Stimulated activated CD4-positive, alpha-beta T cell treated with anti-CD3 and anti-CD28 coated beads, Interleukin-4, amount 100 ng/mL, for 1 hour (primary cell): ENCODE measurements at regions not wholly inside any gene's neighbourhood (a gene's known extent, or its start where the extent isn't known, plus 50 kb on each side); places are given as distances from the start of the nearest gene placed in this dataset.

ENCODE experiments used
- DNase-seq: peaks from one replicate; pipeline ENCODE4 v3.0.0-alpha.2; 2020

DNA sequence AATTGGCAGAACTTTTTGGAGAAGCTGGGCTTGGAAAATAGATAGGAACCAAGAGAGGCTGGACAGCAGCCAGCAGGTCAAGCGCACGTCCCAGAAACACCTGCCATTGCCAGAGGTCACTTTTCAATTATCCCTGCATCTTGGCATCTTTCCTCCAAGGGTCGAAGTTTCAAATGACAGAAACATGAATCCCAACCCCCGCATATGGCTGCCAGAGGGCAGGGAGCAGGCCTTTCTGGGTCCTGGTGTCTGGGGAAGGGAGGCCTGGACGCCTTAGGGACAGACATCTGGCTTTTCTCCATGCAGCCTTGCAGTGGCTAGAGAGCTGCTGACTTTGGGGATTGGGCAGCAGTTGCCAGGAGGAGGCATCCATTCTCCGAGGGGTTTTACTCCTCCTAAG is 164.5 kb upstream of the TPM1 start:
- DNase-seq = no peak

DNA sequence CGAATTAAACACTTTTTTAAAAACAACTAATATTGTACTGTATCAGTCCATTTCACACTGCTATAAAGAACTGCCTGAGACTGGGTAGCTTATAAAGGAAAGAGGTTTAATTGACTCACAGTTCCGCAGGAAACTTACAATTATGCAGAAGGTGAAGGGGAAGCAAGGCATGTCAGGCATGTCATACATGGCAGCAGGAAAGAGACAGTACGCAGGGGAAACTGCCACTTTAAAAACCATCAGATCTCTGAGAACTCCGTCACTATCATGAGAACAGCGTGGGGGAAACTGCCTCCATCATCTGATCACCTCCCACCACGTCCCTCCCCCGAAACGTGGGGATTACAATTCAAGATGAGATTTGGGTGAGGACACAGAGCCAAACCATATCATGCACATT is 162.8 kb upstream of the TPM1 start:
- no peak for DNase-seq

DNA sequence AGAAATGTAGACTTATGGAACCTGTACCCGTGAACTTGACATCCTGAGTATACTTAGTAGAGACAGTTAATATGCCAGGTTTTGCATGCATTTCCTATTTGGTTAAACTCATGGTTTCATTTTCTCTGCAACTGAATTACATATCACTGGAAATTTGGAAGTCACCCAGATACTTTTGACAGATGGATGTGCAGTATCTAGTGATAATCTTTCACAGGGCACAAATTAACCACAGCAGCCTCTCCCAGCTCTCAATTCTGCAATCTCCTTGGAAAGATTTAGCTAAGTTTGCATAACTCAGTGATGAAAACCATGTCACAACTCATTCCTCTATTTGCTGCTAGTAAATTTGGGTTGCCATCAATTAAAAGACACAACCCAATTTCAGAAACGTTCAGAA is 162.3 kb upstream of the TPM1 start:
- no peak for DNase-seq

DNA sequence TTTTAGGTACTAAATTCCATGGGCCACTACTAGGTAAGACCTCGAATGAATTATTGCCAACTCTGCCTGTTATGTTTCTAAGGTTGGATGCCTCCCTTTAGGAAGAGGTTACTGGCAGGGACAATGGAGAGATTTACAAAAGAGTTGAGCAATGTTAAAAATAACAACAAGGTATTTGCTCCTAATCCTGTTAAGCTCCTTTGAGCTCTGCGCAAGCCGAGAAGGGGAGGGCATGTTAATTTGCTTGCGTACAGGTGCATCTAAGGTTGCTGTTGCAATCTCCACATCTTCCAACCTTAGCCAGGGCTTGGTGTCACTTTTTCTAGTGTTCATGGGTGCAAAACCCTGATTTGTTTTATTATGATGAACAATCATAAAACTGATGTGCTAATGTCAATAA is 161.5 kb upstream of the TPM1 start:
- DNase-seq = no peak

DNA sequence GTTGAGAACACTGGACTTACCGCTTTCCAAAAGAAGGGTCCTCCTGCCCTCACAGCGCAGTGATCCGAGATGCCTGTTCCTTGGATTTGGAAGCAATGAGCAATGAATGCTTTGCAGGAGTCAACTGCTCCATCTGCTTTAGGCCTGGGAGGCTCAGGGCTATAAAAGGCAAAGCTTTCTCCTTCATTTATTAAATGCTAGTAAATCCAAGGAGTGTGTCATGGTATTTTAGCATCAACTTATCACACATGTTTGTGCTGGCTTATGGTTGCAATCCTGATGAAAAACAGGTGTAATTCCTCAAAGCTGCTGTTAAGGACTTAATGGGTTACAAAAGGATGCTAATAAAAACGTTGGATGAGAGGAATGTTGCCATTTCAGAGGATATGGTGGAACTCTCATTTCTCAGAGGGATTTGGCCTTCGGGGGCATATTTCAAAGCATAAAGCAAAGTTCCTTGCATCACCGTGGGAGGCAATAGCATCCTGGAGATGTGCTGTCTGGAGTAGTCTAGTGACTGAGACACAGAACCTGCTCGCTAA is 158.5 kb upstream of the TPM1 start:
- DNase-seq = no peak

DNA sequence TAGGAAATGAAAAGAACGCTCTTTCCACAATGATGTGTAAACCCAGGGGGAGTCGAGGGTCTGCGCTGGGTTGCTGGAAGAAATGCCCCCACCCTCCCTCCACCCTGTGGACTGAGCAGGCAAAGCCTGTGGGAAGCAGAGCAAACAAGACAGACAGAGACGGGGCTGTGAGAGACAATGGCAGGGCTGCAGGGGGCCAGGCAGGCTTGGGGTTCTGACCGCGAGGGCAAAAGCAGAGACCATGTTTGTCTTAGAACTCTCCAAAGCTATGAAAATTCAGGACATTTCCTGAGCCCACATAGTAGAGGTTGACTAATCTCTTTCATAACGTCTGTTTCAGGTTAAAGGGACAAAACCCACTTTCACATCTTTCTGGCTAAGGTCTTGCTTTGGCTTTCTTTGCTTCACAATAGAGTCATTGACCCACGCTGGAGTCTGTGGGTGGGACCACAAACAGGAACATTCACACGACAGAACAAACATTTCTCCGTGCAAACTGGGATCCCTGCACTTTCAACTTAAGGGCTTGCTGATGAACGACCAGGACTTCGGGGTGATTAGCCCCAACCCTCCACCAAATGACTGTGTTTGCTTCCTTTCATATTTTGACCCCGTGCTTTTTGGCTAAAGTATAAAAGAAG is 156.0 kb upstream of the TPM1 start:
- no peak for DNase-seq

DNA sequence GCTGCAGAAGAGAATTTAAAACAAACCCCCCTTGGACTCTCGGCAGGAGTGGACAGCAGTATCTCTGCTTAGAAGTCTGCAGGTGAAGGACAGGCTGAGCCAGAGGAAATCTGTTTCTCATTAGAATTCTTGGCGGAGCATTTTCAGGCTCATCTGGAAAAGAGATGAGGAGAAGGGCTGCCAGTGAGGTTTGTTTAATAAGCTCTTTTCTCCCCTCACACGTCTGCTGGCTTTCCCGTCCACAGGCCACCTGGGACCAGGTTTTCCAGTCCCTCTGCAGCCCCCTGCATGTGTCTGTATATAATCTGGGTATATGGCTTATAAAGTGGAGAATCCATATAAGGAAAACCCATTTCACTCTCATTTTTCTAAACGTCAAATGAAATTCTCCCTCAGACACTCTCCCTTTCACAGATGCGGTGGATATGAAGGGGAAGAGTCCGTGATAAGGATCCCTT is 155.4 kb upstream of the TPM1 start:
- no peak for DNase-seq

DNA sequence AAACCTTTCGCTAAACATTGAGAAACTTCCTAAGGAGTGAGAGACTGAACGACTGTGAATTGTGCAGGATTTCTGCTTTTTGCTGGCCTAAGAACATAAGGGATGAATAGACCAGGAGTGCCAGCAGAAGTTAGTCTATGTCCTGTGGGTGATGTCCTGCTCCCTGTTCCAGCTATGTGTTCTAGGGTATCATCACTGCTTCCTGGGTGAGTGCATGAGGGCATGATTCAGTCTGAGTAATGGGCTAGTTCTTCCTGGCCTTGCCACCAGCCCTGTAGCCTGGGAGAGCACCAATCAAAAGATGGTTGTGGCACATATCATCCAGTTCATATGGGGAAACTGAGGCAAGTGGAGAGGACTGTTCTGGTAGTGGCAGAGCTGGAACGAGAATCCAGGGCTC is 153.9 kb upstream of the TPM1 start:
- no peak for DNase-seq

DNA sequence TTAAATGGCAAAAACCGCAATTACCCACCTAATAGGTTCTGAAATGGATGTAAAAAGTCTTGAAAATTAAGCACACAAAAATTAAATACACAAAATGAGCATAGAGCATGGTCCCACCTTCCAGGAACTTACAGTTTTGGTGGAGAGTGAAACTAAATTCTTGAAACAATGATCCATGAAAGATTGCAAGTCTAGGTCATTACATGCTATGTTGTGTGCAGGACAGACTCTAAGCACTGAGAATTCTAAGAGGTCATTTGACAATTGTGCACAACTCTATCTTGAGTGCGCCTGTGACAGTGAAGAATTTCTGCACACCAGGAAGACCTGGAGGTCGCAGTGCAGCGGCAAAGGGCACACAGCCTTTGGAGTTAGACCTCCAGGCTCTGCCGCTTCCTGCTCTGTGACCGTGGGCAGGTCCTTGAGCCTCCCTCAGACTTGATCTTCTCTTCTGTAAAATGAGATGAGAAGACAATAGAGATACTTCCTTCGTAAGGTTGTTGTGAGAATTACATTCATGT is 153.3 kb upstream of the TPM1 start:
- DNase-seq = no peak

DNA sequence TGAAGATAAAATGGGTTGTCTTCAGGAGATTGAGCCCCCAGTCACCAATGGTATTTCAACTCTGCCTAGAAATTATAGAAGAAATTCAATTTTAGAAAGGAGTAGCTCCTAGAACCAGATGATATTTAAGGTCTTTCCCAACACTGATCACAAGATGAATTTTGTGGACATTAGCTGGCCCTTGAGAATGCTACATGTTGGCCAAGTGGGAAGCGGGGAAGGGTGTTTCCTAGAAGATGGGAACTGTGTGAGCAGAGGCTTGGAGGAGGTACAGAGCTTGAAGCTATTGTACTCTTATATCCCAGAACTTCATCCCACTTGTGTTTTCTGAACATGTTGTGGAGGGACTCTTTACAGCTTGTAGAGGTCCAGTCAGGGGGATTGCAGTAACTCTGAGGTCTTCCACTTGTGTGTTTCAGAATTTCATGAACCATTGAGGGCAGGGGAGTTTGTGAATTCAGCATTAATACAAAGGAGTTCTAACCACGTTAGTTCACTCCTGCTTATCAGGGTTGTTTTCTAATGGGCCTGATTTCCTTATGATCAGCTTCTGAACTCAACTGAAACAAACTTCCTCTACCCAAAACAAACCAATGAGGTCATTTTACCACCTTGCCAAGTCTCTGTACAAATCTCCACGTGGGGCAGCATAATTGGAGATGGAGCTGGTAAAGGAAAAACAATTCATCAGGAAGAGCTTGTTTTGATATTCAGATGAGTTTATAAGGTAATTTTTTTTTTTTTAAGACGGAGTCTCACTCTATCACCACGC is 152.6 kb upstream of the TPM1 start:
- no peak for DNase-seq

DNA sequence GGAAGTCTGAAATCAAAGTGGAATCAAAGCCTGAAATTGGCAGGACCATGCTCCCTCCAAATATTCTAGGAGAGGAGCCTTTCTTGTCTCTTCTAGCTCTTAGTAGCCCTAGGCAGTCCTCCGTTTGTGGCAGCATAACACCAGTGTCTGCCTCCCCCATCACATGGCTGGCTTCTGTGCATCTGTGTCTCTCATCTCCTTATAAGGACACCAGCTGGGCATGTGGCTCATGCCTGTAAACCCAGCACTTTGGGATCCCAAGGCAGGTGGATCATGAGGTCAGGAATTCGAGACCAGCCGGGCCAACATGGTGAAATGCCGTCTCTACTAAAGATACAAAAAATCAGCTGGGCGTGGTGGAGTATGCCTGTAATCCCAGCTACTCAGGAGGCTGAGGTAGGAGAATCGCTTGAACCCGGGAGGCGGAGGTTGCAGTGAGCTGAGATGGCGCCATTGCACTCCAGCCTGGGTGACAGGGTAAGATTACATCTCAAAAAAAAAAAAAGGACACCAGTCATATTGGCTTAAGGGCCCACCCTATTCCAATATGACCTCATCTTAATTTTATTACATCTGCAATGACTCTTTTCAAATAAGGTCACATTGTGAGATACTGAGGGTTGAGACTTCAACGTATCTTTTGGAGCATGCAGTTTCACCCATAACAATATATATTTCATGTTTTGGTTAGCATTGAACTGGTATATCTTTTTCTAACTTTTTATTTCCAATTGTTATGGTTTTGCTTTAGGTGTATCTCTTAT is 148.0 kb upstream of the TPM1 start:
- no peak for DNase-seq

DNA sequence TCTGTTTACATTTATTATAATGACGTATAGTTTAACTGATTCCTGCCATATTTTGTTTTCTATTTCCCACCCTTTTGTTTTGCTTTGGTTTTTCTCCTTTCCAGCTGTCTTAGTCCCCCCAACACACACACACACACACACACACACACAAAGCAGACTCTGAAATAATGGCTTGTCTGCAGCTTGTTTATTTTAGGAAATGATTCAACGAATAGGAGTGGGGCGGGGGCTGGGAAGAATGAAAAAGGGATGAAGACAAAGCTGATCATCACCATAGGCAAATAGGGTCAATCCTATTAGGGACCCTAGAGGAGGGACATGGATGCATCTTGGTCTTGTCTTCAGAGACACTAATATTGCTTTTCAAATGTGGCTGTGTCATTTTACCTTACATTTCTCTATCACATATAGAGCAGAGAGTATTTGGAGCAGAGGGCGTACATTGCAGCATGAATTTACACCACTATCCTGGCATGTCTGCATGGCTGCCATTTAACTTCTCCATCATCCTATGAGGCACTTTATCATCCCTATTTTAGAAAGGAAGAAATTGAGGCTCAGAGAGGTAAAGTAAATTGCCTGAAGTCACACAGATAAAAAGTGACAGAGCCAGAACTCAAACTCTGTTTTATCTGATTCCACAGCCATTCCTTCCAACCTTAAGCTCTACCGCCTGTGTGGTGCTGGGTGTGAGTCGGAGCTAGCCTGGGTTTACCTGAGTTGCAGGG is 147.2 kb upstream of the TPM1 start:
- no peak for DNase-seq

DNA sequence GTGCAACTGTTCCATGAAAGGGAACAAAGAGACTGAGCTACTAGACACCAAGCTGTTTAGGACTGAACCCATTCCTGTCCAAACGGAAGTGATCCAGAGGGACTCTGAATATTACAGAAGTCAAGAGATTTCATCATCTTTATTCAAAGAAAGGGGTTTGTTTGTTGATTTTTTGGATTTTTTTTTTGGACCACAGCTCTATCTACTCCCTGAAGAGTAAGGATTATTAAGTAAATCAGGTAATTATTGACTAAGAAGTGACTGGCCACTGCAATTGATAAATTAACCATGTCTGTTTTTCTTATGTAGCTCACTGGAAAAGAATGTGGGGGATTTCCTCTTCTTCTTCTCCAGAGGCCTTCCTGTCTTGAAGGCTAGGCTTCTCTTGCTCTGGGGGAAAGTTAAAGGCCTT is 146.6 kb upstream of the TPM1 start:
- no peak for DNase-seq

DNA sequence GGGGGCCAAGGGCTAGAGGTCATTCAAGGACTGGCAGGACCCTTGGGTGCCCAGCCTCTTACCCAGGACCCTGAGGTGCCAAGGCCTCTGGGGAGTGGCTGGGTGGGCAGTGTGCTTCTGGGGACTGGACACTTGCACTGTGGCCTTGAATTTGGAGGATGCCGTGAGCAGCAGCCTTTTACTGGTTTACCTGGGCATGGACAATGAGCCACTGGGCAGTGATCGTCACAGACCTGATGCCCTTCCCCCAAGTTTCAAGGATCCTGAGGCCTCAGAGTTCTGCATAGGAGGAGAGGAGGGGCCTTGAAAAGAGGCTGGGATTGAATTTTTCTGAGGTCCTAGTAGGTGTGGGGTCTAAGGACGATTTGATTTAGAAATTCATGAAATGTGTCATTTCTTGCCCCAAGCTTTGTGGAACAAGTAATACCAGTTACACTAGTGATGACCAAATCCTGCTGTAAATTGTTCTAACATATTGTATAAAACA is 146.1 kb upstream of the TPM1 start:
- DNase-seq = no peak

DNA sequence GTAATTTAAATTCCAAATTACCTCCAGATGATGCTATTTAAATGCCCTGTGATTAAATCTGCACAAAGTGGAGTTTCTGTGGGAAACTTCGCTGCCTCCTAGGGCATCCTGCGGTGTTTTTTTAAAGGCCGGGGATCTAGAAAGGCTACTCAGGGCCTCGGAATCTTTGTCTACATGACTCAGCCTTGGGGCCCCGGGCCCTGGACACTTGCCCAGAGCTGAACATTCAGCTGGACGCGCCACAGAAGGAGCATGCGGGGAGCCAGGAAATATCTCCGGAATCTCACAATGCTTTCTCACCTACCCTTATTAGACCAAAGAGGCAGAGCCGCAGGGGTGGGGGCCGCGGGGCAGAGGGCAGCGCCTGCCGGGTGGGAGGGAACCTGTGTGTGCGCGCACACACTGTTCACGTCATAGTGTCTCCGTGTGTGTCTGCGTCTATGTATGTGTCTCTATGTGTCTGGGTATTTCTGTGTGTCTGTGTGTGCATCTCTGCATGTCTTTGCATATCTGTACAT is 145.5 kb upstream of the TPM1 start:
- no peak for DNase-seq

DNA sequence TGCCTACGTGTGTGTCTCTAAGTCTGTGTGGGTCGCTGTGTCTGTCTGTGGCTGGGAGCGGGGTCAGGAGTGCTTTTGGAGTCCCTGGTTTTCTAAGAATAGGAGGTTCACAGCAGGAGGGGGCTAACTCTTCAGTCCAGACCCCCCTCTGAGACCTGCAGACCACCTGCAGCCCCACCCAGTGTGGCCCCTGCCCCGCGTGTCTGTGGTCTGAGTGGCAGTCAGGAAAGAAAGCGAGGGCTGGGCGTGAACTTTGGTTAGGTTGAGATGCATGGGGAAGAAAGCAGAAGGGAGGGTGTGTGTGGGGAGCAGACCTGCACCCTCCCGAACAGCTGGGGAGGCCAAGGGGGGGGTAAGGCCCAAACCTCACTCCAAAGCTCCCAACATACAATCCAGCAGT is 144.9 kb upstream of the TPM1 start:
- DNase-seq = no peak

DNA sequence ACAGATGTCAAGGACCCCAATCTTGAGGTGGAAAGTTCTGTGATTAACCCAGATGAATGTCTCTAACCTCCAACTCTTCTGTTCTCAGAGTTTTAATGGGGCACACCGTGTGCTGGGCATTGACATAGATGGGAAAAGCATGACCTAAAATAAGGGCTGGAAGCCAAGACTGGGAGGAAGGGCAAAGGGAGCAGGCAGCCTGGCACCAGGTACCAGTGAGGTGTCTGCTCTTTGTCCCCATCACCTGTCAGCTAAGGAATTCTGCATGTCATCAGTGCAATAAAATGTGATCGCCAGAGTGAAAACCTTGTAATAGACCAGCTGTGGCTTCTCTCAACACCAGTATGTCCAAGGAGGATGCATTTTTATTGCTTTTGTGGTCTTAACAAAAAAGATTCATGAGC is 143.5 kb upstream of the TPM1 start:
- no peak for DNase-seq

DNA sequence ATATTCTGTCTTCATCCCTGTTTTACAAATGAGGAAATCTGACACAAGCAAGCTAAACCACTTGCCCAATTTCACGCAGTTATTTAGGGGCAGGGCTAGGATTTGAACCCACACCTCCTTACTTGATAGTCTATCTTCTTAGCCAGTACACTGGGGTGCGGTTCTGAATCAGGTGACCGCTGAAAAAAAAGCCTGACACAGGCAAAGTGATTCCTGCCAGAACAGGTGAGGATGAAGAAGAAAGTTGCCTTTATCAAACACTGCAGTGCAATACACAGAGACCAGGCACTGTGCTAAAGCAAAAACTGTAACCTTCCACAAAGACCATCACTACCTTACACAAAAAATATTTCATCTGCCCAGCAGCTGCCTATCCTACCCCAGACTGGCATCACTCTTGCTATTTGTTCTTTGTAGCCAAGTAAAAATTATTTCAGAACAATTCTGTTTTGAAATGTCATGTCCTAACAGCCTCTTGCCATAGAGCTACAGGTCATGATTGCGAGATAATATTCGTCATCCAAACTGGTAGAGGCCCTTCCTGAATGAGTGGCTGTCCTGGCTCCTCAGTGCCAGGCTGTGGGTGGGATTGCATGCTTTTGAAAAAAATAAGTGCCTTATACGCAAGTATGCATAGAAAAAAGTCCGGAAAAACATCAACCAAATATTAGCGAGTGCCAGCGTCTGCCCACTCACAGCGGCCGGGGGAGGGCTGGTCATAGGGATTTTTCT is 142.3 kb upstream of the TPM1 start:
- no peak for DNase-seq

DNA sequence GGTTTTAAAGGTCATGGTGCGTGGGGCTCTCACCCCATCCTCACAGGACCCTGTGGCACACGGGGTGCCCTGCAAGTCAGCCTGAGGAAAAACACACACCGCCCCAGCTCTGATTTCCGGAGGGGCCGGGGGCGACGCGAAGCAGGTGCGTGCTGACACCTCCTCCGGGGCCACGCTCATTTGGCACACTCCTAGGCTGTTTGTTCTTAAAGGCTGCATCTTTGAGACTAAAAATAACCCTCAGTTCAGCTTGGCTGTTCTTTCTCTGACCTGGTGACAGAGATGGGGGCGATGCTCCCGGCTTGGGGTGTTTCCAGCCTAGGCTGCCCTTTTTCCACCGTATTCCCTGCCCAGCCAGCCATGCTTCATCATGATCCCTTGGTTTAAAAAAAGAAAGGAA is 141.5 kb upstream of the TPM1 start:
- DNase-seq = no peak

DNA sequence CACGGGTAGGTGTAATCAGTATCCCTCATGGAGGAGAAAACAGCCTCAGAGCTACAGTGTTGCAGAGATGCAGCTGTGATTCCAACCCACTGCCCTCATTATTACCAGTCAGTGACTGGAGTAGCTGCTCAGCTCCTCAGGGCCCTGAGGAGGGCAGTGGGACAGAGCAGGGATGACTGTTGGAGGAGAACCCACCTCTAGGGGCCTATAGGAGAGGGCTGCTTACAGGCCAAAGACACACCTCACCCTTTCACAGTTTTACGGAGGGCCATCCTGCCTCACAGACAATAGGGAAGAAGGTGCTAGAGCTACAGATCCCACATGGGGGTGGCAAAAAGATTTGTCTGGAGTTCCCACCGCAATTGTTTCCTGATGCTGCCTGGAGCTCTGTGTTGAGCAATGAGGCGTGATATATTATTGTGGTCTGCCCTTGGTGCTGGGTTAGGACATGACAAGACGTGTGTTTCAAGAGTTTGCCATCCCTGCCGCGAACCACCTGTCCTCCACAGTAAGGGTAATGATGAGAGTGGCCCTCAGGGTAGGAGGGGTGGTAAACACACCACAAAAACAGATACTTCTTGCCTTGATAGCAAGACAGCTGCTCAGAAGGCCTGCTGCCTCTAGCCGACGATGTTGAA is 140.5 kb upstream of the TPM1 start:
- DNase-seq = no peak

DNA sequence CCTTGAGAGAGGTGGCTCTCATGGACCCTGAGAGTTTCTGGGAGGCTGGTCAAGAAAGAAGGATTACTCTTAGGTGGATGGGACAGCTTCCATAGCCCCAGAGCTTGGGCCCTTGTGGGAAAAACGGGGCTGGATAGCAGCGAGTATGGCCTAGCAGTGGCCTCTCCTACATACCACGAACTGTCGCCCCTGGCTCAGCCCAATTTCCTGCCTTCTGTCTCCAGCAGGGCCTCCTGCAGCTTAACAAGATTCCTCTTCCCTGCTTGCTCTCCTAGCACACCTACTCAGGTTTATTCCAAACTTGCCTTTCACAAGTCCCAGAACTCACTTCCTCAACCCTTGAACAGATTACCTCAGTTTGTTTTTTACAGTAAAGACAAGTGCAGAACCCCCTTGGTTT is 139.7 kb upstream of the TPM1 start:
- no peak for DNase-seq
